GM12878 (cell line): ENCODE measurements at regions not wholly inside any gene's neighbourhood (a gene's known extent, or its start where the extent isn't known, plus 50 kb on each side); places are given as distances from the start of the nearest gene placed in this dataset.

Experiments used
- ATAC-seq: fragments of 200-7000 bp; cut with Tn5 transposase; 3 replicates; pipeline ENCODE4 v1.9.1; 2020; ENCODE audit warnings: mild to moderate bottlenecking, moderate library complexity
- BruUV-seq: library from RNA; stranded (reverse); fragments of 400-500 nt; replicated peaks from 2 replicates; lab custom pipeline; 2021; lab: Mats Ljungman, UMichigan
- CTCF ChIA-PET: fragments of 300-600 bp; sonication (Branson Sonifier 250); formaldehyde crosslinking; extraction: SDS; loops from one replicate; lab custom pipeline; 2021; ENCODE audit warnings: inconsistent platforms; lab: Yijun Ruan, JAX
- POLR2A ChIA-PET: fragments of 350-600 bp; formaldehyde crosslinking; extraction: SDS; loops from one replicate; lab custom pipeline; 2021; ENCODE audit warnings: inconsistent platforms; lab: Charles Lee
- RAD21 ChIA-PET: fragments of 300-600 bp; sonication (Branson Sonifier 250); formaldehyde crosslinking; loops from one replicate; lab custom pipeline; 2023; ENCODE audit warnings: antibody characterized with exemption; ENCODE audit not compliant: unreplicated experiment; lab: Charles Lee
- SMC1A ChIA-PET: fragments of 300-600 bp; sonication (Branson Sonifier 250); formaldehyde crosslinking; loops from one replicate; lab custom pipeline; 2023; ENCODE audit not compliant: unreplicated experiment, uncharacterized antibody; lab: Charles Lee
- DNase-seq: peaks from one replicate; pipeline ENCODE4 v3.0.0-alpha.2; 2011; ENCODE audit warnings: low read depth, low spot score
- FAIRE-seq: peaks from 3 replicates; lab custom pipeline; 2011; peaks lifted over from hg19 to GRCh38; lab: Jason Lieb, UNC
- H2AFZ ChIP-seq: 2 replicates; pipeline ENCODE4 v1.6.0; 2011; ENCODE audit warnings: low read depth, low read length, control low read depth; ENCODE audit not compliant: control insufficient read depth
- H3K27ac ChIP-seq: 2 replicates; pipeline ENCODE4 v1.5.1; 2011; ENCODE audit warnings: control low read depth; ENCODE audit not compliant: control insufficient read depth, insufficient read depth
- H3K27me3 ChIP-seq, 2 experiments: replicated peaks in 1 of 2; 2 replicates each; pipeline versions ENCODE4 v1.6.0 to v1.6.1; 2011; ENCODE audit warnings: low read length in 1 of 2; ENCODE audit not compliant: control insufficient read depth in 2 of 2, insufficient read depth in 2 of 2
- H3K36me3 ChIP-seq, 2 experiments: 2 replicates each; pipeline ENCODE4 v1.5.1; 2011; ENCODE audit warnings: low read length in 1 of 2; ENCODE audit not compliant: control insufficient read depth in 2 of 2, insufficient read depth in 2 of 2
- H3K4me1 ChIP-seq: 2 replicates; pipeline ENCODE4 v1.6.1; 2011; ENCODE audit warnings: mild to moderate bottlenecking, low read length, moderate library complexity, mixed read lengths; ENCODE audit not compliant: control insufficient read depth, insufficient read depth
- H3K4me2 ChIP-seq: 2 replicates; pipeline ENCODE4 v1.6.0; 2011; ENCODE audit warnings: control low read depth; ENCODE audit not compliant: control insufficient read depth, insufficient read depth
- H3K4me3 ChIP-seq: fragments of 200-600 bp; sonication (generic); 2 replicates; pipeline ENCODE4 v1.5.1; 2016
- H3K79me2 ChIP-seq: 2 replicates; pipeline ENCODE4 v1.6.0; 2011; ENCODE audit warnings: low read length; ENCODE audit not compliant: control insufficient read depth, insufficient read depth
- H3K9ac ChIP-seq: 2 replicates; pipeline ENCODE4 v1.8.0; 2011; ENCODE audit warnings: low read length, control low read depth, mixed read lengths; ENCODE audit not compliant: control insufficient read depth, insufficient read depth
- H3K9me3 ChIP-seq: replicated peaks from 3 replicates; pipeline ENCODE4 v1.5.1; 2011; ENCODE audit warnings: mild to moderate bottlenecking, low read length; ENCODE audit not compliant: control insufficient read depth, insufficient read depth
- H4K20me1 ChIP-seq: 2 replicates; pipeline ENCODE4 v1.6.0; 2011; ENCODE audit not compliant: control insufficient read depth, insufficient read depth
- BCLAF1 ChIP-seq: fragments of 450-650 bp; IDR thresholded peaks from 2 replicates; pipeline ENCODE4 v1.6.1; 2017; ENCODE audit warnings: antibody characterized with exemption, mild to moderate bottlenecking, moderate library complexity
- BMI1 ChIP-seq: fragments of 450-650 bp; IDR thresholded peaks from 2 replicates; pipeline ENCODE4 v1.6.1; 2016; ENCODE audit warnings: mild to moderate bottlenecking, moderate library complexity, borderline replicate concordance
- CBX3 ChIP-seq: fragments of 200-600 bp; sonication (generic); IDR thresholded peaks from 2 replicates; pipeline ENCODE4 v1.6.1; 2016; ENCODE audit warnings: low read depth, borderline replicate concordance
- CREM ChIP-seq: IDR thresholded peaks from 2 replicates; pipeline ENCODE4 v1.6.1; 2014; ENCODE audit warnings: antibody characterized with exemption, low read depth
- E2F8 ChIP-seq: fragments of 450-650 bp; IDR thresholded peaks from 2 replicates; pipeline ENCODE4 v1.6.1; 2018; ENCODE audit warnings: mild to moderate bottlenecking, low read depth, moderate library complexity; ENCODE audit not compliant: partially characterized antibody
- ESRRA ChIP-seq: IDR thresholded peaks from 2 replicates; pipeline ENCODE4 v1.6.1; 2012; ENCODE audit warnings: mild to moderate bottlenecking, low read length, improper control_type of control experiment
- FOXM1 ChIP-seq: IDR thresholded peaks from 2 replicates; pipeline ENCODE4 v1.6.1; 2012; ENCODE audit warnings: low read depth, mild to moderate bottlenecking, inconsistent platforms, low read length, moderate library complexity
- HCFC1 ChIP-seq: fragments of 150-350 bp; IDR thresholded peaks from 2 replicates; pipeline ENCODE4 v1.6.1; 2014; ENCODE audit warnings: low read length
- MEF2A ChIP-seq: IDR thresholded peaks from 2 replicates; pipeline ENCODE4 v1.6.1; 2011; ENCODE audit warnings: low read depth, mild to moderate bottlenecking, low read length, moderate library complexity; ENCODE audit not compliant: insufficient read depth
- NBN ChIP-seq: fragments of 450-650 bp; IDR thresholded peaks from 2 replicates; pipeline ENCODE4 v1.6.1; 2016
- NFXL1 ChIP-seq: fragments of 450-650 bp; IDR thresholded peaks from 2 replicates; pipeline ENCODE4 v1.6.1; 2017; ENCODE audit warnings: antibody characterized with exemption, mild to moderate bottlenecking, borderline replicate concordance
- RB1 ChIP-seq: fragments of 450-650 bp; formaldehyde crosslinking; IDR thresholded peaks from 2 replicates; pipeline ENCODE4 v1.6.1; 2017; ENCODE audit warnings: mild to moderate bottlenecking, borderline replicate concordance
- RCOR1 ChIP-seq: conservative IDR thresholded peaks from 2 replicates; pipeline ENCODE4 v1.6.1; 2012; ENCODE audit warnings: low read depth, low read length, improper control_type of control experiment
- SUZ12 ChIP-seq: fragments of 200-600 bp; sonication (generic); IDR thresholded peaks from one replicate; pipeline ENCODE4 v1.6.1; 2018; ENCODE audit warnings: antibody characterized with exemption, mild to moderate bottlenecking; ENCODE audit not compliant: unreplicated experiment
- TCF7 ChIP-seq: IDR thresholded peaks from 2 replicates; pipeline ENCODE4 v1.6.1; 2014; ENCODE audit warnings: antibody characterized with exemption, borderline replicate concordance
- USF1 ChIP-seq: IDR thresholded peaks from 2 replicates; pipeline ENCODE4 v1.6.1; 2011; ENCODE audit warnings: borderline replicate concordance, low read depth, mild to moderate bottlenecking, moderate library complexity, mixed read lengths, low read length; ENCODE audit not compliant: insufficient read depth; ENCODE audit errors: extremely low read length
- YBX1 ChIP-seq: fragments of 450-650 bp; IDR thresholded peaks from 2 replicates; pipeline ENCODE4 v1.6.1; 2016; ENCODE audit warnings: antibody characterized with exemption
- ZNF217 ChIP-seq: fragments of 450-650 bp; IDR thresholded peaks from 2 replicates; pipeline ENCODE4 v1.6.1; 2017; ENCODE audit warnings: antibody characterized with exemption, mild to moderate bottlenecking
- ZSCAN29 ChIP-seq: fragments of 450-650 bp; IDR thresholded peaks from 2 replicates; pipeline ENCODE4 v1.6.1; 2017; ENCODE audit warnings: mild to moderate bottlenecking, moderate library complexity
- in situ Hi-C: fragments of 300-500 bp; cut with MboI; formaldehyde crosslinking; loops from 9 replicates; pipeline ENCODE4 v1.14.3; 2018; ENCODE audit warnings: mixed read lengths
- intact Hi-C: fragments of 100-400 bp; cut with micrococcal nuclease; formaldehyde crosslinking; loops from one replicate; pipeline ENCODE4 v1.14.2; 2022; ENCODE audit not compliant: unreplicated experiment

- RAD21 ChIA-PET: no interaction called here
- in situ Hi-C loops (no loop called here), intact Hi-C loops (no loop called here)
- no peaks in the 10 kb centered on the region for H4K20me1 ChIP-seq
- H3K27ac ChIP-seq: no peak overlapping the region
- H3K27me3 ChIP-seq: no peaks in the 10 kb centered on the region
- H3K4me1 ChIP-seq: no peaks in the 10 kb centered on the region
- H3K4me3 ChIP-seq: no peak overlapping the region
- no peak for DNase-seq
- no peaks in the 10 kb centered on the region for H3K79me2 ChIP-seq
- H3K36me3 ChIP-seq: no peaks in the 10 kb centered on the region
- SMC1A ChIA-PET: no interaction called here
- FAIRE-seq: no peak
- H3K9ac ChIP-seq: no peak overlapping the region
- H3K9me3 ChIP-seq: no peaks in the 10 kb centered on the region
- H3K4me2 ChIP-seq: no peak overlapping the region
- no TSS peak for BruUV-seq
- no peak for ATAC-seq
- CTCF ChIA-PET: no interaction called here
- no peak overlapping the region for H2AFZ ChIP-seq
- POLR2A ChIA-PET: no interaction called here
- no peak for TF ChIP-seq HCFC1
- TF ChIP-seq SUZ12: no peak
- no peak for TF ChIP-seq USF1
- no peak for TF ChIP-seq BMI1
- no peak for TF ChIP-seq RB1
- no peak for TF ChIP-seq CBX3
- TF ChIP-seq NFXL1: no peak
- TF ChIP-seq FOXM1: no peak
- no peak for TF ChIP-seq RCOR1
- no peak for TF ChIP-seq YBX1
- no peak for TF ChIP-seq ESRRA
- no peak for TF ChIP-seq NBN
- TF ChIP-seq ZNF217: no peak
- TF ChIP-seq CREM: no peak
- no peak for TF ChIP-seq E2F8
- TF ChIP-seq BCLAF1: no peak
- no peak for TF ChIP-seq TCF7
- TF ChIP-seq MEF2A: no peak
- TF ChIP-seq ZSCAN29: no peak
Measured at GRCh38 chr14:26833621-26834176, 235.9 kb upstream of the NOVA1 start.
